A549 (cell line): ENCODE measurements at regions not wholly inside any gene's neighbourhood (a gene's known extent, or its start where the extent isn't known, plus 50 kb on each side); places are given as distances from the start of the nearest gene placed in this dataset.

Experiments
- CBX2 ChIP-seq: fragments of 200-600 bp; sonication (generic); IDR thresholded peaks from 2 replicates; pipeline ENCODE4 v1.6.1; 2016; ENCODE audit warnings: low read depth, mild to moderate bottlenecking, borderline replicate concordance
- CEBPB ChIP-seq, 2 experiments: fragments of >200 bp in 1 of 2; sonication (Bioruptor Twin) in 1 of 2; formaldehyde crosslinking in 1 of 2; IDR thresholded peaks; 2 replicates each; pipeline ENCODE4 v1.6.1; 2012 to 2016
- CTCF ChIP-seq: fragments of >200 bp; sonication (Bioruptor Twin); formaldehyde crosslinking; IDR thresholded peaks from 3 replicates; pipeline ENCODE4 v1.5.1; 2016
- EP300 ChIP-seq, 2 experiments: fragments of >200 bp; sonication (Bioruptor Twin); formaldehyde crosslinking; IDR thresholded peaks; 2 replicates in 1 of 2; 3 replicates in 1 of 2; pipeline ENCODE4 v1.6.1; 2016 to 2017
- MYC ChIP-seq: IDR thresholded peaks from 2 replicates; pipeline ENCODE4 v1.6.1; 2012; ENCODE audit warnings: mild to moderate bottlenecking, inconsistent platforms, low read length, improper control_type of control experiment, borderline replicate concordance
- POLR2A ChIP-seq: IDR thresholded peaks from 2 replicates; pipeline ENCODE4 v1.6.1; 2012; ENCODE audit warnings: mild to moderate bottlenecking, low read length
- RAD21 ChIP-seq, 2 experiments: fragments of >200 bp in 1 of 2; sonication (Bioruptor Twin) in 1 of 2; formaldehyde crosslinking in 1 of 2; IDR thresholded peaks in 1 of 2; conservative IDR thresholded peaks in 1 of 2; 2 replicates in 1 of 2; 3 replicates in 1 of 2; pipeline ENCODE4 v1.6.1; 2012 to 2018; ENCODE audit warnings: inconsistent platforms in 1 of 2
- RARB ChIP-seq: fragments of 250-450 bp; sonication (Bioruptor Pico); IDR thresholded peaks from 2 replicates; pipeline ENCODE4 v1.8.0; 2021; ENCODE audit warnings: mild to moderate bottlenecking, moderate library complexity
- RCOR1 ChIP-seq: fragments of 150-350 bp; IDR thresholded peaks from 2 replicates; pipeline ENCODE4 v1.6.1; 2014; ENCODE audit warnings: antibody characterized with exemption, low read length, low read depth

GRCh38 chrX:139209342-139209741 lies 321.2 kb upstream of the F9 start:
- TF ChIP-seq CEBPB (IDR thresholded peaks at IDR 0.05), result no peak
- TF ChIP-seq CBX2, result no peak
- TF ChIP-seq CTCF, result no peak
- no peak for TF ChIP-seq RARB (CRISPR knock-in tag)
- no peak for TF ChIP-seq MYC
- no peak for TF ChIP-seq POLR2A
- TF ChIP-seq RAD21 (conservative IDR thresholded peaks at IDR 0.05 in 1 of 2, IDR thresholded peaks at IDR 0.05 in 1 of 2), result no peak
- TF ChIP-seq RCOR1, result no peak
- TF ChIP-seq EP300 (IDR thresholded peaks at IDR 0.05), result no peak
